ENCODE measurements at regions not wholly inside any gene's neighbourhood (a gene's known extent, or its start where the extent isn't known, plus 50 kb on each side); places are given as distances from the start of the nearest gene placed in this dataset.

DNA sequence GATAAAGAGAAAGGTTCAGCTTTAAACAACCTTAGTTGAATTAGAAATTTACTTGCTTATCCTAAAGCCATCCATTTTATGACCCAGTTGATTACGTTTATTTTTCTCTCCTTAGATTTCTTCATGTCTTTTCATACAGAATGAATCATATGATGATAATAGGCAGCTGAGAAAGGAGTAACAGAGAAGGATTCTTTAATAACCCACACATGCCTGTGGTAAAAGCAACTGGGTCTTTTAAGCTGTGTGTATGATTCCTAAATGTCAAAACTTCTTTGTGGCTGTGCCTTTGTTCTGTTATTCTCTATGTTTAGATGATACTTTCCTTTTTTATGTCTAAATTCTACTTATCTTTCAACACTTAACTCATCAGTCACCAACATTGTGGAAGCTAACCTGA, 626.5 kb downstream of the NCAM2 start (continued):
- TF ChIP-seq, protein P1, sequence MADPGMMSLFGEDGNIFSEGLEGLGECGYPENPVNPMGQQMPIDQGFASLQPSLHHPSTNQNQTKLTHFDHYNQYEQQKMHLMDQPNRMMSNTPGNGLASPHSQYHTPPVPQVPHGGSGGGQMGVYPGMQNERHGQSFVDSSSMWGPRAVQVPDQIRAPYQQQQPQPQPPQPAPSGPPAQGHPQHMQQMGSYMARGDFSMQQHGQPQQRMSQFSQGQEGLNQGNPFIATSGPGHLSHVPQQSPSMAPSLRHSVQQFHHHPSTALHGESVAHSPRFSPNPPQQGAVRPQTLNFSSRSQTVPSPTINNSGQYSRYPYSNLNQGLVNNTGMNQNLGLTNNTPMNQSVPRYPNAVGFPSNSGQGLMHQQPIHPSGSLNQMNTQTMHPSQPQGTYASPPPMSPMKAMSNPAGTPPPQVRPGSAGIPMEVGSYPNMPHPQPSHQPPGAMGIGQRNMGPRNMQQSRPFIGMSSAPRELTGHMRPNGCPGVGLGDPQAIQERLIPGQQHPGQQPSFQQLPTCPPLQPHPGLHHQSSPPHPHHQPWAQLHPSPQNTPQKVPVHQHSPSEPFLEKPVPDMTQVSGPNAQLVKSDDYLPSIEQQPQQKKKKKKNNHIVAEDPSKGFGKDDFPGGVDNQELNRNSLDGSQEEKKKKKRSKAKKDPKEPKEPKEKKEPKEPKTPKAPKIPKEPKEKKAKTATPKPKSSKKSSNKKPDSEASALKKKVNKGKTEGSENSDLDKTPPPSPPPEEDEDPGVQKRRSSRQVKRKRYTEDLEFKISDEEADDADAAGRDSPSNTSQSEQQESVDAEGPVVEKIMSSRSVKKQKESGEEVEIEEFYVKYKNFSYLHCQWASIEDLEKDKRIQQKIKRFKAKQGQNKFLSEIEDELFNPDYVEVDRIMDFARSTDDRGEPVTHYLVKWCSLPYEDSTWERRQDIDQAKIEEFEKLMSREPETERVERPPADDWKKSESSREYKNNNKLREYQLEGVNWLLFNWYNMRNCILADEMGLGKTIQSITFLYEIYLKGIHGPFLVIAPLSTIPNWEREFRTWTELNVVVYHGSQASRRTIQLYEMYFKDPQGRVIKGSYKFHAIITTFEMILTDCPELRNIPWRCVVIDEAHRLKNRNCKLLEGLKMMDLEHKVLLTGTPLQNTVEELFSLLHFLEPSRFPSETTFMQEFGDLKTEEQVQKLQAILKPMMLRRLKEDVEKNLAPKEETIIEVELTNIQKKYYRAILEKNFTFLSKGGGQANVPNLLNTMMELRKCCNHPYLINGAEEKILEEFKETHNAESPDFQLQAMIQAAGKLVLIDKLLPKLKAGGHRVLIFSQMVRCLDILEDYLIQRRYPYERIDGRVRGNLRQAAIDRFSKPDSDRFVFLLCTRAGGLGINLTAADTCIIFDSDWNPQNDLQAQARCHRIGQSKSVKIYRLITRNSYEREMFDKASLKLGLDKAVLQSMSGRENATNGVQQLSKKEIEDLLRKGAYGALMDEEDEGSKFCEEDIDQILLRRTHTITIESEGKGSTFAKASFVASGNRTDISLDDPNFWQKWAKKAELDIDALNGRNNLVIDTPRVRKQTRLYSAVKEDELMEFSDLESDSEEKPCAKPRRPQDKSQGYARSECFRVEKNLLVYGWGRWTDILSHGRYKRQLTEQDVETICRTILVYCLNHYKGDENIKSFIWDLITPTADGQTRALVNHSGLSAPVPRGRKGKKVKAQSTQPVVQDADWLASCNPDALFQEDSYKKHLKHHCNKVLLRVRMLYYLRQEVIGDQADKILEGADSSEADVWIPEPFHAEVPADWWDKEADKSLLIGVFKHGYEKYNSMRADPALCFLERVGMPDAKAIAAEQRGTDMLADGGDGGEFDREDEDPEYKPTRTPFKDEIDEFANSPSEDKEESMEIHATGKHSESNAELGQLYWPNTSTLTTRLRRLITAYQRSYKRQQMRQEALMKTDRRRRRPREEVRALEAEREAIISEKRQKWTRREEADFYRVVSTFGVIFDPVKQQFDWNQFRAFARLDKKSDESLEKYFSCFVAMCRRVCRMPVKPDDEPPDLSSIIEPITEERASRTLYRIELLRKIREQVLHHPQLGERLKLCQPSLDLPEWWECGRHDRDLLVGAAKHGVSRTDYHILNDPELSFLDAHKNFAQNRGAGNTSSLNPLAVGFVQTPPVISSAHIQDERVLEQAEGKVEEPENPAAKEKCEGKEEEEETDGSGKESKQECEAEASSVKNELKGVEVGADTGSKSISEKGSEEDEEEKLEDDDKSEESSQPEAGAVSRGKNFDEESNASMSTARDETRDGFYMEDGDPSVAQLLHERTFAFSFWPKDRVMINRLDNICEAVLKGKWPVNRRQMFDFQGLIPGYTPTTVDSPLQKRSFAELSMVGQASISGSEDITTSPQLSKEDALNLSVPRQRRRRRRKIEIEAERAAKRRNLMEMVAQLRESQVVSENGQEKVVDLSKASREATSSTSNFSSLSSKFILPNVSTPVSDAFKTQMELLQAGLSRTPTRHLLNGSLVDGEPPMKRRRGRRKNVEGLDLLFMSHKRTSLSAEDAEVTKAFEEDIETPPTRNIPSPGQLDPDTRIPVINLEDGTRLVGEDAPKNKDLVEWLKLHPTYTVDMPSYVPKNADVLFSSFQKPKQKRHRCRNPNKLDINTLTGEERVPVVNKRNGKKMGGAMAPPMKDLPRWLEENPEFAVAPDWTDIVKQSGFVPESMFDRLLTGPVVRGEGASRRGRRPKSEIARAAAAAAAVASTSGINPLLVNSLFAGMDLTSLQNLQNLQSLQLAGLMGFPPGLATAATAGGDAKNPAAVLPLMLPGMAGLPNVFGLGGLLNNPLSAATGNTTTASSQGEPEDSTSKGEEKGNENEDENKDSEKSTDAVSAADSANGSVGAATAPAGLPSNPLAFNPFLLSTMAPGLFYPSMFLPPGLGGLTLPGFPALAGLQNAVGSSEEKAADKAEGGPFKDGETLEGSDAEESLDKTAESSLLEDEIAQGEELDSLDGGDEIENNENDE (IDR thresholded peaks at IDR 0.05; ENCODE audit: insufficient replicate concordance, low read length), result no peak
- no peak for TF ChIP-seq KDM4A (IDR thresholded peaks at IDR 0.05; ENCODE audit: low read depth, low read length, severe bottlenecking)
- TF ChIP-seq HDAC6 (IDR thresholded peaks at IDR 0.05; ENCODE audit: low read depth, low read length), result no peak
- TF ChIP-seq, protein P2, sequence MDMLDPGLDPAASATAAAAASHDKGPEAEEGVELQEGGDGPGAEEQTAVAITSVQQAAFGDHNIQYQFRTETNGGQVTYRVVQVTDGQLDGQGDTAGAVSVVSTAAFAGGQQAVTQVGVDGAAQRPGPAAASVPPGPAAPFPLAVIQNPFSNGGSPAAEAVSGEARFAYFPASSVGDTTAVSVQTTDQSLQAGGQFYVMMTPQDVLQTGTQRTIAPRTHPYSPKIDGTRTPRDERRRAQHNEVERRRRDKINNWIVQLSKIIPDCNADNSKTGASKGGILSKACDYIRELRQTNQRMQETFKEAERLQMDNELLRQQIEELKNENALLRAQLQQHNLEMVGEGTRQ (IDR thresholded peaks at IDR 0.05; ENCODE audit: low read length), result no peak
- TF ChIP-seq TCF12 (IDR thresholded peaks at IDR 0.05; ENCODE audit: low read depth, low read length), result no peak
- no peak for TF ChIP-seq RFX5 (IDR thresholded peaks at IDR 0.05; ENCODE audit: borderline replicate concordance, low read depth, low read length)

Data from H1 (cell line).